Stomach smooth muscle (tissue), 2 donors: ENCODE measurements at regions not wholly inside any gene's neighbourhood (a gene's known extent, or its start where the extent isn't known, plus 50 kb on each side); places are given as distances from the start of the nearest gene placed in this dataset.

ENCODE experiments used
- H3K27ac ChIP-seq: one replicate; pipeline ENCODE4 v1.7.0; 2013; ENCODE audit warnings: mild to moderate bottlenecking, low read length, inconsistent platforms
- H3K27me3 ChIP-seq, 2 donors: one replicate each; pipeline ENCODE4 v1.7.0; 2013; ENCODE audit warnings: low read length in 2 of 2; ENCODE audit not compliant: insufficient read depth in 2 of 2, control insufficient read depth in 1 of 2
- H3K36me3 ChIP-seq, 2 donors: one replicate each; pipeline ENCODE4 v1.7.0; 2013; ENCODE audit warnings: low read length in 2 of 2; ENCODE audit not compliant: control insufficient read depth in 2 of 2, insufficient read depth in 2 of 2
- H3K4me1 ChIP-seq: one replicate; pipeline ENCODE4 v1.7.0; 2013; ENCODE audit warnings: low read length; ENCODE audit not compliant: control insufficient read depth, insufficient read depth
- H3K4me3 ChIP-seq, 2 donors: one replicate each; pipeline ENCODE4 v1.7.0; 2013; ENCODE audit warnings: low read length in 2 of 2
- H3K9ac ChIP-seq, 2 donors: one replicate each; pipeline ENCODE4 v1.7.0; 2013; ENCODE audit warnings: low read length in 2 of 2, mild to moderate bottlenecking in 1 of 2
- H3K9me3 ChIP-seq, 2 donors: one replicate each; pipeline ENCODE4 v1.7.0; 2013; ENCODE audit warnings: low read length in 2 of 2; ENCODE audit not compliant: control insufficient read depth in 2 of 2
- donor health status: healthy.
- donor health status: Pancreatic carcinoma.

DNA sequence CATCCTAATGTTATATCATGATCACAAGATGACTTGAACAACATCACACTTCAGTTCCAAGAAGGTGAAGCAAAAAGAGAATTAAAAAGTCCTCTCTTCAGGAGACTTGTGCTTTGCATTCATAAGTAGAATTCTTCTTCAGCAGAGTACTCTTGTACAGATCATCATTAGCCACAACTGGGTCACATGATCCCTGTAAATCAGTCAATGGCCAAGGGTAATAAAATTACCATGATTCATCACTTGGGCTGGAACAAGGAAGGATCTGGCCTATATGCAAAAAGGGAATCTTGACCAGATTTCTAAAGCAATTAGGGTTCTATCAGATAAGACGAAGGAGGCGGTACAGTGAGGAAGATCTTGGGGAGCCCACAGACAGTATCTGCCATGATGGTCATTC, 458.0 kb upstream of the DEPDC1 start:
- Histone ChIP-seq H3K27ac (no peak overlapping the region), H3K4me1 (peaks cover 11% of the 10 kb centered on the region), H3K9me3 (peaks cover 0 to 3% of the 10 kb centered on the region in 2 donors), H3K4me3 (peak overlapping the region in 1 of 2 donors; percentile 4), H3K27me3 (no peaks in the 10 kb centered on the region), H3K9ac (no peak overlapping the region), H3K36me3 (no peaks in the 10 kb centered on the region)

- Histone ChIP-seq H3K4me3 (no peak overlapping the region), H3K27me3 (no peaks in the 10 kb centered on the region), H3K9me3 (peaks cover 0 to 3% of the 10 kb centered on the region in 2 donors), H3K36me3 (no peaks in the 10 kb centered on the region), H3K4me1 (peaks cover 11% of the 10 kb centered on the region), H3K9ac (no peak overlapping the region), H3K27ac (peak overlapping the region; percentile 1)
These were observed 458.5 kb upstream of the DEPDC1 start for GRCh38 chr1:68955424-68955823.

- Histone ChIP-seq H3K4me1 (peaks cover 11% of the 10 kb centered on the region), H3K27me3 (no peaks in the 10 kb centered on the region), H3K9ac (no peak overlapping the region), H3K9me3 (no peaks in the 10 kb centered on the region), H3K4me3 (no peak overlapping the region), H3K27ac (peak overlapping the region; percentile 42), H3K36me3 (no peaks in the 10 kb centered on the region)
These were observed 462.1 kb upstream of the DEPDC1 start for GRCh38 chr1:68958958-68959357.

GRCh38 chr1:68959461-68960030, 462.7 kb upstream of the DEPDC1 start:
- Histone ChIP-seq H3K4me3 (no peak overlapping the region), H3K4me1 (peaks cover 11% of the 10 kb centered on the region), H3K27ac (peak overlapping the region; percentile 42), H3K36me3 (no peaks in the 10 kb centered on the region), H3K9ac (no peak overlapping the region), H3K9me3 (no peaks in the 10 kb centered on the region), H3K27me3 (no peaks in the 10 kb centered on the region)

DNA sequence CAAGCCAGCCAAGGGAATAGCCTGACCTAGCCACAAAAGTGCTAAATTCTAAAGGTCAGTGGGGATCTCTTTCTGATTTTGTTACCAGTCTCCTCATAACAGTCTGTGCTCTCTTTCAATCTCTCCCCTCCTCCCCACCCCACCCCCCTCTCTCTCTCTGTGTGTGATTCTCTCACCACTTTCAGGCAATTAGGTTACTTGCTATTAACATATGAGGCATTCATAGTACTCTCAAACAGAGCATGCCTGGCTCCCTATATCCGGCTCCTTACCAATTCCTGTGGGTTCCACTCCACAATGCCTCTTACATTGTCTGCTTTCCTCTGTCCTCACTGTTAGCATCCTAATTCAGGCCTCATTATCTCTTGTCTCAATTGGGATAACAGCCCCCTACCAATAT, 464.3 kb upstream of the DEPDC1 start:
- H3K4me1 ChIP-seq, result peaks cover 5% of the 10 kb centered on the region
- no peaks in the 10 kb centered on the region for H3K36me3 ChIP-seq
- H3K27ac ChIP-seq, result no peak overlapping the region
- no peak overlapping the region for H3K9ac ChIP-seq
- no peaks in the 10 kb centered on the region for H3K9me3 ChIP-seq
- H3K4me3 ChIP-seq, result no peak overlapping the region
- H3K27me3 ChIP-seq, result no peaks in the 10 kb centered on the region

DNA sequence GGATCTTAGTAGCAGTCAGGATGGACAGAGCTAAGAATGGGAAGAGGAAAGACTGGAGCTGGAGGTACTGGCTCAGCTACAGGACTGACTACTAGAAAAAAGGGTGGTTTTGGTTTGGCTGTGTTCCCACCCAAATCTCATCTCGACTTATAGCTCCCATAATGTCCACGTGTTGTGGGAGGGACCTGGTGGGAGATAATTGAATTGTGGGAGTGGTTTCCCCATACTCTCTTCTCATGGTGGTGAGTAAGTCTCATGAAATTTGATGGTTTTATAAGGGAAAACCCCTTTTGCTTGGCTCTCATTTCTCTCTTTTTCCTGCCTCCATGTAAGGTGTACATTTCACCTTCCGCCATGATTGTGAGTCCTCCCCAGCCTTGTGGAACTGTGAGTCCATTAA, 466.5 kb upstream of the DEPDC1 start:
- Histone ChIP-seq H3K9ac (no peak overlapping the region), H3K36me3 (no peaks in the 10 kb centered on the region), H3K4me3 (no peak overlapping the region), H3K27ac (no peak overlapping the region), H3K9me3 (no peaks in the 10 kb centered on the region), H3K27me3 (no peaks in the 10 kb centered on the region), H3K4me1 (peaks cover 4% of the 10 kb centered on the region)

- H3K27ac ChIP-seq, result no peak overlapping the region
- no peaks in the 10 kb centered on the region for H3K27me3 ChIP-seq
- no peak overlapping the region for H3K4me3 ChIP-seq
- no peaks in the 10 kb centered on the region for H3K36me3 ChIP-seq
- H3K4me1 ChIP-seq, result no peaks in the 10 kb centered on the region
- H3K9ac ChIP-seq, result no peak overlapping the region
- H3K9me3 ChIP-seq, result no peaks in the 10 kb centered on the region
These were observed 472.6 kb upstream of the DEPDC1 start for GRCh38 chr1:68969441-68969840.

GRCh38 chr1:68970571-68970970, 473.7 kb upstream of the DEPDC1 start:
- no peaks in the 10 kb centered on the region for H3K27me3 ChIP-seq
- no peak overlapping the region for H3K27ac ChIP-seq
- no peak overlapping the region for H3K4me3 ChIP-seq
- H3K4me1 ChIP-seq, result no peaks in the 10 kb centered on the region
- no peaks in the 10 kb centered on the region for H3K9me3 ChIP-seq
- no peaks in the 10 kb centered on the region for H3K36me3 ChIP-seq
- H3K9ac ChIP-seq, result no peak overlapping the region

GRCh38 chr1:68973459-68974244, 476.8 kb upstream of the DEPDC1 start:
- no peaks in the 10 kb centered on the region for H3K9me3 ChIP-seq
- no peak overlapping the region for H3K27ac ChIP-seq
- no peaks in the 10 kb centered on the region for H3K36me3 ChIP-seq
- H3K9ac ChIP-seq, result no peak overlapping the region
- H3K27me3 ChIP-seq, result no peaks in the 10 kb centered on the region
- H3K4me3 ChIP-seq, result no peak overlapping the region
- H3K4me1 ChIP-seq, result no peaks in the 10 kb centered on the region

DNA sequence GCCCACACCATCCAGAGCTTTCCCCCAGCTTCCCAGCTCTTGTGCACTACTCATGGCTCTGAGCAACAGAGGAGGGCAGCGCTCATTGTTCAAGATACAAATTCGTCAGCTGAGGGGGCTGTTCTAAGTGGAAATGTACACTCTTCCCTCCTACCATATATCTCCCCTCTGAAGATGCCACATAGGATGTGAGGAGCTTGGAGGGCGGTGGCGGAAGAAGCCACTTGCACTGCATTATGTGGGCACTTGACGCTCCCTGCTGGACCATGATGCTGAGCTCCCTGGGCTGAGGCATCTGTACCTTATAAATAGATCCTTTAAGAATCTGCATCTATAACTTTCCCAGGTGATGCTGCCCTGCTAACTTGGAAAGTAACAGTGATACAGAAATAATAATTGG, 477.6 kb upstream of the DEPDC1 start:
- H3K9ac ChIP-seq, result no peak overlapping the region
- no peaks in the 10 kb centered on the region for H3K27me3 ChIP-seq
- no peaks in the 10 kb centered on the region for H3K36me3 ChIP-seq
- no peak overlapping the region for H3K27ac ChIP-seq
- no peak overlapping the region for H3K4me3 ChIP-seq
- H3K9me3 ChIP-seq, result no peaks in the 10 kb centered on the region
- no peaks in the 10 kb centered on the region for H3K4me1 ChIP-seq

- Histone ChIP-seq H3K9me3 (no peaks in the 10 kb centered on the region), H3K27me3 (no peaks in the 10 kb centered on the region), H3K4me3 (peak overlapping the region in 1 of 2 donors; percentile 5), H3K4me1 (no peaks in the 10 kb centered on the region), H3K9ac (no peak overlapping the region), H3K36me3 (no peaks in the 10 kb centered on the region), H3K27ac (peak overlapping the region; percentile 37)
These were observed 478.5 kb upstream of the DEPDC1 start for GRCh38 chr1:68975212-68975933.
